Activated CD4-positive, alpha-beta T cell treated with anti-CD3 and anti-CD28 coated beads for 36 hours (primary cell): ENCODE measurements at regions not wholly inside any gene's neighbourhood (a gene's known extent, or its start where the extent isn't known, plus 50 kb on each side); places are given as distances from the start of the nearest gene placed in this dataset.
"Not testable (repeated sequence)": the region's sequence is repeated elsewhere in the genome, so short reads cannot be mapped to it uniquely, and the experiment has no call there.

ENCODE experiments used
- ATAC-seq: fragments of 200-7000 bp; cut with Tn5 transposase; one replicate; pipeline ENCODE4 v1.10.0; 2021; ENCODE audit warnings: mild to moderate bottlenecking, moderate library complexity
- CTCF ChIA-PET: fragments of 350-600 bp; sonication (Branson Sonifier 250); formaldehyde crosslinking; loops from one replicate; lab custom pipeline; 2021; ENCODE audit warnings: antibody characterized with exemption; lab: Charles Lee
- POLR2A ChIA-PET: fragments of 350-600 bp; sonication (Branson Sonifier 250); formaldehyde crosslinking; loops from one replicate; lab custom pipeline; 2021; ENCODE audit warnings: antibody characterized with exemption, inconsistent platforms; lab: Charles Lee
- DNase-seq: peaks from one replicate; pipeline ENCODE4 v3.0.0-alpha.2; 2020
- H3K27ac Mint-ChIP-seq: one replicate; pipeline ENCODE4 v1.8.0; 2021; ENCODE audit warnings: mixed read lengths
- H3K27me3 Mint-ChIP-seq: one replicate; pipeline ENCODE4 v1.8.0; 2021; ENCODE audit warnings: mixed read lengths
- H3K36me3 Mint-ChIP-seq: one replicate; pipeline ENCODE4 v1.8.0; 2021; ENCODE audit warnings: low read depth, mixed read lengths
- H3K4me1 Mint-ChIP-seq: one replicate; pipeline ENCODE4 v1.8.0; 2021; ENCODE audit warnings: mixed read lengths
- H3K4me3 Mint-ChIP-seq: one replicate; pipeline ENCODE4 v1.8.0; 2021; ENCODE audit warnings: mild to moderate bottlenecking, moderate library complexity, mixed read lengths
- H3K9me3 Mint-ChIP-seq: one replicate; pipeline ENCODE4 v1.8.0; 2021; ENCODE audit warnings: low read depth, mixed read lengths
- intact Hi-C, 2 experiments: fragments of 100-400 bp; cut with DNase I in 1 of 2; cut with micrococcal nuclease in 1 of 2; formaldehyde crosslinking; loops; one replicate each; pipeline versions ENCODE4 v1.14.2 to v1.15.1; 2022 to 2024; cut with DNase I, micrococcal nuclease

GRCh38 chr16:76879420-76879819, 311.6 kb upstream of the MON1B start:
- Mint-ChIP-seq H3K4me1 (no peaks in the 10 kb centered on the region), H3K27me3 (no peaks in the 10 kb centered on the region), H3K4me3 (no peak overlapping the region), H3K36me3 (no peaks in the 10 kb centered on the region), H3K9me3 (no peaks in the 10 kb centered on the region), H3K27ac (no peak overlapping the region)
- ChIA-PET POLR2A (no interaction called here), CTCF (no interaction called here)
- DNase-seq: no peak
- ATAC-seq: no peak
- intact Hi-C loops: no loop called here

GRCh38 chr16:76880523-76880922, 310.5 kb upstream of the MON1B start:
- intact Hi-C loops, DNase-seq, POLR2A ChIA-PET, CTCF ChIA-PET, H3K36me3 Mint-ChIP-seq, H3K4me1 Mint-ChIP-seq, H3K4me3 Mint-ChIP-seq, ATAC-seq, H3K9me3 Mint-ChIP-seq, H3K27ac Mint-ChIP-seq, H3K27me3 Mint-ChIP-seq: not testable (repeated sequence)

- ChIA-PET CTCF (no interaction called here), POLR2A (no interaction called here)
- intact Hi-C loops: no loop called here
- H3K4me1 Mint-ChIP-seq: no peaks in the 10 kb centered on the region
- H3K36me3 Mint-ChIP-seq: no peaks in the 10 kb centered on the region
- no peak overlapping the region for H3K27ac Mint-ChIP-seq
- DNase-seq: no peak
- no peaks in the 10 kb centered on the region for H3K27me3 Mint-ChIP-seq
- no peaks in the 10 kb centered on the region for H3K9me3 Mint-ChIP-seq
- ATAC-seq: no peak
- no peak overlapping the region for H3K4me3 Mint-ChIP-seq
These were observed 308.9 kb upstream of the MON1B start for GRCh38 chr16:76882105-76882504.

- Mint-ChIP-seq H3K27ac (no peak overlapping the region), H3K36me3 (no peaks in the 10 kb centered on the region), H3K4me3 (no peak overlapping the region), H3K27me3 (no peaks in the 10 kb centered on the region), H3K4me1 (no peaks in the 10 kb centered on the region), H3K9me3 (no peaks in the 10 kb centered on the region)
- ChIA-PET CTCF (no interaction called here), POLR2A (no interaction called here)
- ATAC-seq: no peak
- no peak for DNase-seq
- intact Hi-C loops: no loop called here
These were observed 307.9 kb upstream of the MON1B start for GRCh38 chr16:76883076-76883475.

GRCh38 chr16:76885776-76886537, 305.0 kb upstream of the MON1B start:
- Mint-ChIP-seq H3K4me3 (no peak overlapping the region), H3K36me3 (no peaks in the 10 kb centered on the region), H3K27ac (no peak overlapping the region), H3K27me3 (no peaks in the 10 kb centered on the region), H3K9me3 (no peaks in the 10 kb centered on the region), H3K4me1 (no peaks in the 10 kb centered on the region)
- ChIA-PET CTCF (interaction anchor here (1.0 kb wide), 1 partner anchor 284 kb away, joined by 3 read pairs; no protein-coding TSS in a partner anchor), POLR2A (no interaction called here)
- intact Hi-C loops: no loop called here
- no peak for ATAC-seq
- DNase-seq: no peak

- Mint-ChIP-seq H3K4me1 (no peaks in the 10 kb centered on the region), H3K27me3 (no peaks in the 10 kb centered on the region)
These were observed 293.2 kb upstream of the MON1B start for GRCh38 chr16:76897816-76898215.

GRCh38 chr16:76899767-76900166, 291.2 kb upstream of the MON1B start:
- no peak overlapping the region for H3K4me3 Mint-ChIP-seq
- no peaks in the 10 kb centered on the region for H3K9me3 Mint-ChIP-seq
- no peaks in the 10 kb centered on the region for H3K27me3 Mint-ChIP-seq
- DNase-seq (no peak), ATAC-seq (no peak)
- intact Hi-C loops: no loop called here
- H3K36me3 Mint-ChIP-seq: no peaks in the 10 kb centered on the region
- no peaks in the 10 kb centered on the region for H3K4me1 Mint-ChIP-seq
- POLR2A ChIA-PET: interaction anchor here (0.6 kb wide), 1 partner anchor 591 kb away, joined by 4 read pairs; no protein-coding TSS in a partner anchor
- CTCF ChIA-PET: no interaction called here
- H3K27ac Mint-ChIP-seq: no peak overlapping the region

More at GRCh38 chr16:76897816-76898215, 293.2 kb upstream of the MON1B start:
- POLR2A ChIA-PET: no interaction called here
- Mint-ChIP-seq H3K9me3 (peaks cover 2% of the 10 kb centered on the region), H3K4me3 (no peak overlapping the region), H3K36me3 (no peaks in the 10 kb centered on the region), H3K27ac (no peak overlapping the region)
- no peak for ATAC-seq
- CTCF ChIA-PET: no interaction called here
- intact Hi-C loops: no loop called here
- DNase-seq: no peak

GRCh38 chr16:76900285-76901263, 290.4 kb upstream of the MON1B start:
- Mint-ChIP-seq H3K4me3 (no peak overlapping the region), H3K27ac (no peak overlapping the region)
- CTCF ChIA-PET: no interaction called here

GRCh38 chr16:76906552-76906951, 284.4 kb upstream of the MON1B start:
- no peak for DNase-seq
- CTCF ChIA-PET: no interaction called here
- no peak for ATAC-seq
- POLR2A ChIA-PET: no interaction called here
- intact Hi-C loops: no loop called here
- H3K4me3 Mint-ChIP-seq: no peak overlapping the region
- H3K9me3 Mint-ChIP-seq: no peaks in the 10 kb centered on the region
- H3K27me3 Mint-ChIP-seq: no peaks in the 10 kb centered on the region
- no peak overlapping the region for H3K27ac Mint-ChIP-seq
- no peaks in the 10 kb centered on the region for H3K36me3 Mint-ChIP-seq
- H3K4me1 Mint-ChIP-seq: no peaks in the 10 kb centered on the region

More at GRCh38 chr16:76900285-76901263, 290.4 kb upstream of the MON1B start:
- no peak for ATAC-seq
- DNase-seq: no peak
- intact Hi-C loops: no loop called here
- Mint-ChIP-seq H3K27me3 (no peaks in the 10 kb centered on the region), H3K36me3 (no peaks in the 10 kb centered on the region), H3K9me3 (no peaks in the 10 kb centered on the region), H3K4me1 (no peaks in the 10 kb centered on the region)
- POLR2A ChIA-PET: interaction anchor here (0.6 kb wide), 1 partner anchor 592 kb away, joined by 4 read pairs; no protein-coding TSS in a partner anchor

GRCh38 chr16:76910931-76911330, 280.1 kb upstream of the MON1B start:
- Mint-ChIP-seq H3K4me3 (no peak overlapping the region), H3K4me1 (no peaks in the 10 kb centered on the region), H3K9me3 (no peaks in the 10 kb centered on the region), H3K36me3 (no peaks in the 10 kb centered on the region), H3K27me3 (no peaks in the 10 kb centered on the region), H3K27ac (no peak overlapping the region)
- CTCF ChIA-PET: no interaction called here
- POLR2A ChIA-PET: no interaction called here
- intact Hi-C loops: no loop called here
- ATAC-seq: no peak
- DNase-seq: no peak

GRCh38 chr16:76913046-76913445, 277.9 kb upstream of the MON1B start:
- POLR2A ChIA-PET: no interaction called here
- H3K36me3 Mint-ChIP-seq: no peaks in the 10 kb centered on the region
- no peak for ATAC-seq
- H3K27me3 Mint-ChIP-seq: no peaks in the 10 kb centered on the region
- CTCF ChIA-PET: no interaction called here
- no peaks in the 10 kb centered on the region for H3K4me1 Mint-ChIP-seq
- DNase-seq: no peak
- no peak overlapping the region for H3K4me3 Mint-ChIP-seq
- H3K27ac Mint-ChIP-seq: no peak overlapping the region
- no peaks in the 10 kb centered on the region for H3K9me3 Mint-ChIP-seq
- intact Hi-C loops: no loop called here
